ENCODE measurements at regions not wholly inside any gene's neighbourhood (a gene's known extent, or its start where the extent isn't known, plus 50 kb on each side); places are given as distances from the start of the nearest gene placed in this dataset.

DNA sequence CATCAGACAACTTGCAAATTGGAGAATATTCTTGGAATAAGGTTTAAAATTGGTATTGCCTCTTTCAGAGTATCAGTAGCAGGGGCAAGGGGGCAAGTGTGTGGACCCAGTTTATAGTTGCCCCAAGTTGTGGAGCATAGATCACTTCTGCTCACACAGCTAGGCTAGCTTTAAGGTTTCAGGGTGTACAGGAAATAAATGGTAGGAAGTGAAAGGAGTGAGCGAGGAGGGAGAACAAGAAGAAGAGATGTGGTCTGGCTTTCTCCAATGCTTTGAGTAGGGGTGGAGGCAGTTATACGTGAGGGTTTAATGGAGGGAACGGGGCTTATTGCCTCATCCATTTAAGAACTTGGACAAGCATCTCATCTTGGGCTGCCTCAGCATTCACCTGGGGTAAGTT, 290.0 kb upstream of the CFAP20DC start:
- intact Hi-C loops (cut with micrococcal nuclease): no loop called here
- ATAC-seq: no peak
- TF ChIP-seq, protein P1, sequence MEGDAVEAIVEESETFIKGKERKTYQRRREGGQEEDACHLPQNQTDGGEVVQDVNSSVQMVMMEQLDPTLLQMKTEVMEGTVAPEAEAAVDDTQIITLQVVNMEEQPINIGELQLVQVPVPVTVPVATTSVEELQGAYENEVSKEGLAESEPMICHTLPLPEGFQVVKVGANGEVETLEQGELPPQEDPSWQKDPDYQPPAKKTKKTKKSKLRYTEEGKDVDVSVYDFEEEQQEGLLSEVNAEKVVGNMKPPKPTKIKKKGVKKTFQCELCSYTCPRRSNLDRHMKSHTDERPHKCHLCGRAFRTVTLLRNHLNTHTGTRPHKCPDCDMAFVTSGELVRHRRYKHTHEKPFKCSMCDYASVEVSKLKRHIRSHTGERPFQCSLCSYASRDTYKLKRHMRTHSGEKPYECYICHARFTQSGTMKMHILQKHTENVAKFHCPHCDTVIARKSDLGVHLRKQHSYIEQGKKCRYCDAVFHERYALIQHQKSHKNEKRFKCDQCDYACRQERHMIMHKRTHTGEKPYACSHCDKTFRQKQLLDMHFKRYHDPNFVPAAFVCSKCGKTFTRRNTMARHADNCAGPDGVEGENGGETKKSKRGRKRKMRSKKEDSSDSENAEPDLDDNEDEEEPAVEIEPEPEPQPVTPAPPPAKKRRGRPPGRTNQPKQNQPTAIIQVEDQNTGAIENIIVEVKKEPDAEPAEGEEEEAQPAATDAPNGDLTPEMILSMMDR (IDR thresholded peaks at IDR 0.05): no peak
- ChIA-PET POLR2A (no interaction called here), CTCF (interaction anchor here (1.8 kb wide), 1 partner anchor 12 kb away, joined by 5 read pairs; no protein-coding TSS in a partner anchor)
- Mint-ChIP-seq H3K4me3 (no peak overlapping the region), H3K9me3 (no peaks in the 10 kb centered on the region), H3K4me1 (ENCODE audit: low read depth) (peaks cover 5% of the 10 kb centered on the region), H3K36me3 (ENCODE audit: low read depth) (no peaks in the 10 kb centered on the region), H3K27me3 (no peaks in the 10 kb centered on the region), H3K27ac (no peak overlapping the region)
- DNase-seq: no peak

DNA sequence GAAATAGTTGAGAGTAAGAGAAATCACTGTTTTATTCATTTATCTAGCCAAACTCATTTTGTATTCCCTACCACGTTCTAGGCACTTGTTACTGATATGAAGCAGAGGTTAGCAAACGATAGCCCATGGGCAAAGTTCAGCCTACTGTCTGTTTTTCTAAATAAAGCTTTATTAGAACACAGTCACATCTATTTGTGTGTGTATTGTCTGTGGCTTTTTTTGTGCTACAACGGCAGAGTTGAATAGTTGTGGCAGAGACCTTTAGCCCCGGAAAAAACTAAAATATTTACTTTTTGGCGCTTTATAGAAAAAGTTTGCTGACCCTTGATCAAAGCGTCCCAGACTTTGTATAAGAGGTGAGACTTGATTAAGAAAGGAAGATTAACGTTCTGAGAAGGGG, 289.1 kb upstream of the CFAP20DC start:
- Mint-ChIP-seq H3K9me3 (peaks cover 2% of the 10 kb centered on the region), H3K4me3 (no peak overlapping the region), H3K4me1 (ENCODE audit: low read depth) (peaks cover 5% of the 10 kb centered on the region), H3K36me3 (ENCODE audit: low read depth) (peaks cover 2% of the 10 kb centered on the region), H3K27me3 (no peaks in the 10 kb centered on the region), H3K27ac (no peak overlapping the region)
- intact Hi-C loops (cut with micrococcal nuclease): no loop called here
- CTCF ChIA-PET: interaction anchor here (1.8 kb wide), 1 partner anchor 11 kb away, joined by 5 read pairs; no protein-coding TSS in a partner anchor
- TF ChIP-seq, protein P1 (IDR thresholded peaks at IDR 0.05): no peak
- DNase-seq (no peak), ATAC-seq (no peak)
- POLR2A ChIA-PET: no interaction called here

DNA sequence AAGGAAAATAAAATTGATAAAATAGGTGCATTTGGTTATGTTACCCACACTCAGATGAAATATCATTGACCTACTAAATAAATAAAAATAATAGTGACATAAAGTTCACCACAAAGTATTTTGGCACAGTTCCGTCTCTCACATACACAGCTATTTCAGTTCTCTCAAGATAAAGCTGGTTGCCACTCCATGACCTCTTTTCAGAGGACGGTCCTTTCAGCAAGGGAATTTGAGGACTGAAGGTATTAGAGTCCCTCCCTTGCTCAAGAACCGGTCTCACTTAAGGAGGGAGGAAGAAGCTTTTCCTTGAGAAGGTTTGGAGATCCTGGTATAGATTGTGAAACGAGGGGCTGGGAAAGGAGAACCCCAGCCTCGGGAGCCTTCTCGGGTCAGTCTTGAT, 285.5 kb upstream of the CFAP20DC start:
- ATAC-seq (no peak), DNase-seq (no peak)
- TF ChIP-seq, protein P1 (IDR thresholded peaks at IDR 0.05): no peak
- CTCF ChIA-PET: interaction anchor here (1.6 kb wide), 1 partner anchor 40 kb away, joined by 3 read pairs; no protein-coding TSS in a partner anchor
- H3K36me3 Mint-ChIP-seq (ENCODE audit: low read depth): peaks cover 5% of the 10 kb centered on the region
- no peaks in the 10 kb centered on the region for H3K27me3 Mint-ChIP-seq
- no peak overlapping the region for H3K27ac Mint-ChIP-seq
- H3K9me3 Mint-ChIP-seq: peaks cover 7% of the 10 kb centered on the region
- POLR2A ChIA-PET: no interaction called here
- intact Hi-C loops (cut with micrococcal nuclease): no loop called here
- peaks cover 5% of the 10 kb centered on the region for H3K4me1 Mint-ChIP-seq (ENCODE audit: low read depth)
- H3K4me3 Mint-ChIP-seq: no peak overlapping the region

DNA sequence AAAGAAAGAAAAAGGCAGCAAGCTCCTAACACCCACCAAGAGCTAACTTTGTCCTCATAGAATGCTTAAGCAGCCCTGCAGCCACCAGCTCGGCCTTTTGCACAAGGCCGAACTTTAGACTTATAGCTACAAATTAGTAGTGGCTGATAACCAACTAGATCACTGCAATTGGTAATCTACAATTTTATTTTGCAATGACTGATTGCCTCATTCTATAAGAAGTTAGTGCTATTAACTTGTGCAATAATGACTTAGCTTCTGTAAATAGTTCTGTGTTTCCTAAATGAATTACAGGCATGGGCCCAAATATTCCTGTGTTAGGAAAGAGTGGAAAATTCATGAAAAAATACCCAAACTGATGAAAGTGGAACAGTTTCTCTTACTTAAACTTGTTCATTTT, 284.8 kb upstream of the CFAP20DC start:
- POLR2A ChIA-PET: no interaction called here

DNA sequence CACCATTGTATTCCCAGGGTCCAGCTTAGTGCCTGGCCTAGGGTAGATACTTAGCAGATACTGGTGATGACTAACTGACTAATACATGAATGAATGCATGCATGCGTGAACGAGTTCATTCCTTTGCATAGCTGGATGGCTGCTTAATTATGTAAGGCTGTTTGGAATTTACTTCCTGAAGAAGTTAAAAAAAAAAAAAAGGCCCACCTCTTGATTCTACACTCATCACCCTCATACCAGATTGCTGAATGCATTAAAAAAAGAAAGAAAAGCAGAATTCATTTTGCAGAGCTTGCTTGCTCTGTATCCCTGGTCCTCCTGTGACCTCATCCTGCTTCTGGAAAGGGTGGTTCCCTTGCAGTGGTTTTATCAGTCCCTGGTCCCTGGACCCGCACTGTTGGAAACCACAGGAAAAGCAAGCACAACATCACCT, 277.6 kb upstream of the CFAP20DC start:
- no peaks in the 10 kb centered on the region for H3K4me1 Mint-ChIP-seq (ENCODE audit: low read depth)
- H3K27me3 Mint-ChIP-seq: no peaks in the 10 kb centered on the region
- TF ChIP-seq, protein P1 (IDR thresholded peaks at IDR 0.05): no peak
- no peaks in the 10 kb centered on the region for H3K36me3 Mint-ChIP-seq (ENCODE audit: low read depth)
- ATAC-seq (no peak), DNase-seq (no peak)
- POLR2A ChIA-PET: no interaction called here
- CTCF ChIA-PET: interaction anchor here (0.7 to 1.4 kb wide), 4 partner anchors 12 to 249 kb away, joined by 3 to 5 read pairs (median 4); no protein-coding TSS in a partner anchor
- no peak overlapping the region for H3K4me3 Mint-ChIP-seq
- no peaks in the 10 kb centered on the region for H3K9me3 Mint-ChIP-seq
- intact Hi-C loops (cut with micrococcal nuclease): no loop called here
- no peak overlapping the region for H3K27ac Mint-ChIP-seq

More for the DNA sequence above, 284.8 kb upstream of the CFAP20DC start:
- peaks cover 5% of the 10 kb centered on the region for H3K36me3 Mint-ChIP-seq (ENCODE audit: low read depth)
- CTCF ChIA-PET: interaction anchor here (1.6 kb wide), 1 partner anchor 39 kb away, joined by 3 read pairs; no protein-coding TSS in a partner anchor
- intact Hi-C loops (cut with micrococcal nuclease): no loop called here
- H3K4me3 Mint-ChIP-seq: no peak overlapping the region
- TF ChIP-seq, protein P1 (IDR thresholded peaks at IDR 0.05): no peak
- DNase-seq (no peak), ATAC-seq (no peak)
- peaks cover 7% of the 10 kb centered on the region for H3K9me3 Mint-ChIP-seq
- peaks cover 1% of the 10 kb centered on the region for H3K4me1 Mint-ChIP-seq (ENCODE audit: low read depth)
- H3K27ac Mint-ChIP-seq: no peak overlapping the region
- no peaks in the 10 kb centered on the region for H3K27me3 Mint-ChIP-seq

All from activated CD8-positive, alpha-beta T cell treated with anti-CD3 and anti-CD28 coated beads for 36 hours (primary cell).